Epithelial cell of esophagus (primary cell): ENCODE measurements at regions not wholly inside any gene's neighbourhood (a gene's known extent, or its start where the extent isn't known, plus 50 kb on each side); places are given as distances from the start of the nearest gene placed in this dataset.

Source experiments
- DNase-seq: peaks from one replicate; pipeline ENCODE4 v3.0.0; 2010; ENCODE audit warnings: low read depth
- H3K4me3 ChIP-seq: 2 replicates; pipeline ENCODE4 v1.5.1; 2011; ENCODE audit warnings: mild to moderate bottlenecking, low read length, control low read depth
- CTCF ChIP-seq: IDR thresholded peaks from 2 replicates; pipeline ENCODE4 v1.5.1; 2011; ENCODE audit warnings: low read depth, mild to moderate bottlenecking, low read length, control low read depth, inconsistent platforms; ENCODE audit not compliant: insufficient read depth; ENCODE audit errors: missing control alignments

GRCh38 chr1:79657951-79658658 is 651.6 kb upstream of the ADGRL4 start:
- no peak for DNase-seq
- TF ChIP-seq CTCF = no peak
- no peak overlapping the region for H3K4me3 ChIP-seq

- no peak for DNase-seq
- H3K4me3 ChIP-seq = no peak overlapping the region
- TF ChIP-seq CTCF = no peak
Measured at GRCh38 chr1:79655876-79656275, 649.3 kb upstream of the ADGRL4 start.

- DNase-seq = no peak
- TF ChIP-seq CTCF = no peak
- H3K4me3 ChIP-seq = no peak overlapping the region
Measured at GRCh38 chr1:79652426-79652825, 645.9 kb upstream of the ADGRL4 start.

GRCh38 chr1:79648126-79648525 is 641.6 kb upstream of the ADGRL4 start:
- TF ChIP-seq CTCF = no peak
- H3K4me3 ChIP-seq = no peak overlapping the region
- no peak for DNase-seq

- DNase-seq = no peak
- no peak overlapping the region for H3K4me3 ChIP-seq
- TF ChIP-seq CTCF = no peak
Measured at GRCh38 chr1:79646880-79647279, 640.4 kb upstream of the ADGRL4 start.

GRCh38 chr1:79638382-79638781 is 631.9 kb upstream of the ADGRL4 start:
- H3K4me3 ChIP-seq = no peak overlapping the region
- no peak for TF ChIP-seq CTCF
- DNase-seq = no peak

DNA sequence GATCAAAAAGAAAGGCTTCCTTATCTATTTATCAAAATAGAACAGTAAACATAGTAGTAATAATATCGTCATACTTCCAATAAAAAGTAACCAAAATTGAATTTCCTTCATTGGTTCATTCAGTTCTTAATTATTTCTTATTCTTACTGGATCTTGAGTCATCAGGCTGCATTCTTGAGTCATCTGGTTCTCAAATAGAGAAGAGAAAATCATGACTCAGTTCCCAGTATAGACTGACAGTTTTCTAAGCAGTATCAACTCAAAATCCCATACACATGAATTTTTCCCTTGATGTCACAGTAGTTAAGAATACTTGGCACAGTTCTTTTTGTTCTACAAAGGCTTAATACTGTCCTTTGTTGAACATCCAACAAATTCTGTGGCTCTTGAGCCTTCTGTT is 626.9 kb upstream of the ADGRL4 start:
- H3K4me3 ChIP-seq = no peak overlapping the region
- peak; percentile 83 for DNase-seq
- TF ChIP-seq CTCF = no peak
